ENCODE measurements at regions not wholly inside any gene's neighbourhood (a gene's known extent, or its start where the extent isn't known, plus 50 kb on each side); places are given as distances from the start of the nearest gene placed in this dataset.

GRCh38 chr1:237975903-237976302, 85.2 kb upstream of the ZP4 start:
- no peak overlapping the region for H2AFZ ChIP-seq (ENCODE audit: low read depth, low read length)
- TF ChIP-seq RAD21 (conservative IDR thresholded peaks at IDR 0.05) (no peak), POLR2AphosphoS5 (IDR thresholded peaks at IDR 0.05) (no peak), TAF1 (IDR thresholded peaks at IDR 0.05; ENCODE audit: low read depth) (no peak), SMC3 (conservative IDR thresholded peaks at IDR 0.05; ENCODE audit: poor library complexity) (no peak)

GRCh38 chr1:237975376-237975775, 84.7 kb upstream of the ZP4 start:
- no peak overlapping the region for H3K4me3 ChIP-seq (ENCODE audit: low read length)
- no peaks in the 10 kb centered on the region for H3K27me3 ChIP-seq (ENCODE audit: insufficient read depth, low read depth, low read length)
- no peak for TF ChIP-seq POLR2AphosphoS5 (IDR thresholded peaks at IDR 0.05)
- no peak for TF ChIP-seq CTCF (IDR thresholded peaks at IDR 0.05; ENCODE audit: poor library complexity, severe bottlenecking)
- TF ChIP-seq RAD21 (conservative IDR thresholded peaks at IDR 0.05) = no peak
- TF ChIP-seq REST (IDR thresholded peaks at IDR 0.05; ENCODE audit: borderline replicate concordance) = no peak
- H3K27ac ChIP-seq (ENCODE audit: low read length) = no peak overlapping the region
- H3K9me3 ChIP-seq (ENCODE audit: low read length) = no peaks in the 10 kb centered on the region
- H2AFZ ChIP-seq (ENCODE audit: low read depth, low read length) = no peak overlapping the region
- H3K9ac ChIP-seq (ENCODE audit: low read length) = no peak overlapping the region
- H3K9me2 ChIP-seq (ENCODE audit: insufficient read depth, low read length) = no peaks in the 10 kb centered on the region
- no peak overlapping the region for H3K4me2 ChIP-seq (ENCODE audit: low read length)
- H3F3A ChIP-seq (ENCODE audit: insufficient read depth, low read length, poor library complexity, severe bottlenecking) = no peaks in the 10 kb centered on the region
- no peaks in the 10 kb centered on the region for H4K20me1 ChIP-seq (ENCODE audit: insufficient read depth)
- no peaks in the 10 kb centered on the region for H3K79me2 ChIP-seq (replicated peaks; ENCODE audit: insufficient read depth, low read length)
- H3K36me3 ChIP-seq (ENCODE audit: insufficient read depth, low read length) = no peaks in the 10 kb centered on the region

More at GRCh38 chr1:237975903-237976302, 85.2 kb upstream of the ZP4 start:
- Histone ChIP-seq H3F3A (ENCODE audit: insufficient read depth, low read length, poor library complexity, severe bottlenecking) (no peaks in the 10 kb centered on the region), H3K27me3 (ENCODE audit: insufficient read depth, low read depth, low read length) (no peaks in the 10 kb centered on the region), H3K9ac (ENCODE audit: low read length) (no peak overlapping the region), H3K79me2 (replicated peaks; ENCODE audit: insufficient read depth, low read length) (no peaks in the 10 kb centered on the region), H3K36me3 (ENCODE audit: insufficient read depth, low read length) (no peaks in the 10 kb centered on the region), H3K4me2 (ENCODE audit: low read length) (no peak overlapping the region), H4K20me1 (ENCODE audit: insufficient read depth) (no peaks in the 10 kb centered on the region), H3K27ac (ENCODE audit: low read length) (no peak overlapping the region), H3K4me3 (ENCODE audit: low read length) (no peak overlapping the region), H3K9me3 (ENCODE audit: low read length) (no peaks in the 10 kb centered on the region), H3K9me2 (ENCODE audit: insufficient read depth, low read length) (no peaks in the 10 kb centered on the region)

GRCh38 chr1:237972186-237972585, 81.5 kb upstream of the ZP4 start:
- H2AFZ ChIP-seq (ENCODE audit: low read depth, low read length) = no peak overlapping the region
- no peaks in the 10 kb centered on the region for H3K9me2 ChIP-seq (ENCODE audit: insufficient read depth, low read length)
- H3K79me2 ChIP-seq (replicated peaks; ENCODE audit: insufficient read depth, low read length) = no peaks in the 10 kb centered on the region
- no peak overlapping the region for H3K4me3 ChIP-seq (ENCODE audit: low read length)
- no peaks in the 10 kb centered on the region for H3K9me3 ChIP-seq (ENCODE audit: low read length)
- no peaks in the 10 kb centered on the region for H3F3A ChIP-seq (ENCODE audit: insufficient read depth, low read length, poor library complexity, severe bottlenecking)
- H3K27ac ChIP-seq (ENCODE audit: low read length) = no peak overlapping the region
- no peaks in the 10 kb centered on the region for H4K20me1 ChIP-seq (ENCODE audit: insufficient read depth)
- no peak overlapping the region for H3K4me2 ChIP-seq (ENCODE audit: low read length)
- no peaks in the 10 kb centered on the region for H3K27me3 ChIP-seq (ENCODE audit: insufficient read depth, low read depth, low read length)
- no peak overlapping the region for H3K9ac ChIP-seq (ENCODE audit: low read length)
- no peaks in the 10 kb centered on the region for H3K36me3 ChIP-seq (ENCODE audit: insufficient read depth, low read length)
- TF ChIP-seq RAD21 (conservative IDR thresholded peaks at IDR 0.05) = no peak
- no peak for TF ChIP-seq REST (IDR thresholded peaks at IDR 0.05; ENCODE audit: borderline replicate concordance)
- no peak for TF ChIP-seq EZH2 (IDR thresholded peaks at IDR 0.05; ENCODE audit: borderline replicate concordance, insufficient read depth, low read length, poor library complexity, severe bottlenecking)
- TF ChIP-seq CTCF (IDR thresholded peaks at IDR 0.05; ENCODE audit: poor library complexity, severe bottlenecking) = no peak
- TF ChIP-seq MXI1 (conservative IDR thresholded peaks at IDR 0.05; ENCODE audit: poor library complexity, severe bottlenecking) = no peak

All from neural cell (in vitro differentiated cells).